ENCODE measurements at regions not wholly inside any gene's neighbourhood (a gene's known extent, or its start where the extent isn't known, plus 50 kb on each side); places are given as distances from the start of the nearest gene placed in this dataset.

GRCh38 chr2:234193977-234194563 is 143.6 kb downstream of the SPP2 start:
- H3K4me1 ChIP-seq (replicated peaks in 1 of 2): peaks cover 0 to 5% of the 10 kb centered on the region in 2 donors
- H3K27ac ChIP-seq: no peak overlapping the region
- no peak for ATAC-seq (replicated peaks in 6 of 8)
- in situ Hi-C loops (cut with MboI; ENCODE audit: low pct_unique_long_range_greater_than_20kb in 2 of 9, low sequenced_read_pairs in 9 of 9, unreplicated experiment in 9 of 9): no loop called here
- no peak overlapping the region for H3K4me3 ChIP-seq
- WGBS, 10 experiments: 19 to 90% (median 64%) methylated on average over 1 to 7 of the region's 7 CpGs

DNA sequence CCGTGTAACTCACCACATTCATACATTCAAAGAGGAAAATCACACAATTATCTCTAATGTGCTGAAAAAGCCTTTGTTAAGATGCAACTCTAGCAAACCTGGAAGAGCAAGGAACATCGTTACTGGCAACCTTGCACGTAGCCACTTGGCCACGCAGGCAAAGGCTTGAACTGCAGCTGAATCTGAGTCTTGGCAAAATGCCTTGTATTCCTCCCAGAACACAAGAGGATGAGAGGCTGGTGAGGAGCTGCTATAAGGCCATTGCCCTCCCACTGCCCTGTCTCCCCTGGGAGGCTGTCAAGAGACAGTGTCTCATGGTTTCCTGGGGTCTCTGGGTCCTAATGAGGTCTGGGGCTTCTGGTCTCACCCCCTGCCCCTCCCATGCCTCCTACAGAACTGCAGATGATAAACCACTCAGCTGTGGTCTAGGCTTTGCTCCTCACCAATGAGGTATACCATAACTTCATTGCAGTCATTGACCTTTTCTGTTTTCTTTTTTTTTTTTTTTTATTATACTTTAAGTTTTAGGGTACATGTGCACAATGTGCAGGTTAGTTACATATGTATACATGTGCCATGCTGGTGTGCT is 141.4 kb downstream of the SPP2 start:
- ATAC-seq (replicated peaks in 6 of 8): peak in 1 of 8 experiments; percentile 51
- Histone ChIP-seq H3K27ac (no peak overlapping the region), H3K4me1 (replicated peaks in 1 of 2) (peaks cover 0 to 6% of the 10 kb centered on the region in 2 donors), H3K4me3 (no peak overlapping the region)
- in situ Hi-C loops (cut with MboI; ENCODE audit: low pct_unique_long_range_greater_than_20kb in 2 of 9, low sequenced_read_pairs in 9 of 9, unreplicated experiment in 9 of 9): no loop called here
- WGBS, 10 experiments: 57 to 100% (median 74%) methylated on average over 1 to 4 of the region's 4 CpGs; no CpG with 5 or more reads in 4 of the 10 experiments

GRCh38 chr2:234189786-234190300 is 139.3 kb downstream of the SPP2 start:
- Histone ChIP-seq H3K4me1 (replicated peaks in 1 of 2) (peaks cover 0 to 6% of the 10 kb centered on the region in 2 donors), H3K4me3 (no peak overlapping the region), H3K27ac (no peak overlapping the region)
- in situ Hi-C loops (cut with MboI; ENCODE audit: low pct_unique_long_range_greater_than_20kb in 2 of 9, low sequenced_read_pairs in 9 of 9, unreplicated experiment in 9 of 9): no loop called here
- ATAC-seq (replicated peaks in 6 of 8): no peak
- 39 to 87% (median 73%) methylated on average over 1 to 6 of the region's 6 CpGs for WGBS, 10 experiments

DNA sequence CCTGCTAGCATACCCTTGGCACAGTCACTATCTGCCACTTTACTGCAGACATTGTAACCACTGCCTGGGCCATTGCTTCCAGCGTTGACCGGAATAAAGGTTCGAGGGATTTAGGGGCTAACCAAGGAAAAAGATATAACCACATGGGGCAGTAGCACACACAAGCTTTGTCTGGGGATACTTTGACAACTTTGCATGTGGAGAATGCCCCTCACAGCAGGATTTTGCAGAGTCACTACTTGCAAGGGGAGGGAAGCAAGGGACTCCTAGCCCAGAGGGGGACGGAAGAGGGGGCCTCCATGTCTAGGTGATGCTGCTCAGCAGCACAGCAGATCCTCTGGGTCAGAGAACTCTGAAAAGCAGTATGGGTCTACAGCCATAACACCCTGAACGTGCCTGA is 138.7 kb downstream of the SPP2 start:
- Histone ChIP-seq H3K27ac (no peak overlapping the region), H3K4me3 (no peak overlapping the region), H3K4me1 (replicated peaks in 1 of 2) (peaks cover 0 to 6% of the 10 kb centered on the region in 2 donors)
- WGBS, 10 experiments: 43 to 100% (median 80%) methylated on average over 1 to 4 of the region's 5 CpGs; no CpG with 5 or more reads in 2 of the 10 experiments
- in situ Hi-C loops (cut with MboI; ENCODE audit: low pct_unique_long_range_greater_than_20kb in 2 of 9, low sequenced_read_pairs in 9 of 9, unreplicated experiment in 9 of 9): no loop called here
- ATAC-seq (replicated peaks in 6 of 8): no peak

DNA sequence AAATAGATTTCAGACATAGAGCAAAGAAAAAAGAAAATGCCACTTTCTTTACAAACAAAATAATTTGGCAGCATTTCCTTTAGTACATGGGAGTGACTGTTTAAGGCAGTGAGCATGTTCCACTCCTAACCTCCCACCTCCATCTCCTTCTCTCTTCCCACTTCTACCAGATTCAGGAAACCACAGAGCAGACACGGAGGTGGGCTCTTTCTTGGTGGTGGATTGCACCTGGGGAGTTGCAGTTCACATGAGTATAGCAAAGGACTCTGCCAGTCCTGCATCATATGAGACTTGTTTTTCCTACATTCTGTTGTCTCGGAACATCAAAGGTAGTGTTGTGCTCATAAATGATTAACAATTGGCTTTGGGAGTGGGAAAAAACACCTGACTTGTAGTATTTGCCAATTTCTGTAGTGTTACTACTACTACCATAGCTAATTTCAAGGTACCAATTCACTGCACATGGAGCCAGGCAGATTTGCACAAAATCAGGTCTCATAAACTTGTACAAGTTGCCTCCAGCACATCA is 137.2 kb downstream of the SPP2 start:
- H3K4me1 ChIP-seq (replicated peaks in 1 of 2): peaks cover 0 to 6% of the 10 kb centered on the region in 2 donors
- H3K27ac ChIP-seq: no peak overlapping the region
- ATAC-seq (replicated peaks in 6 of 8): no peak
- WGBS, 10 experiments: 11 to 100% (median 82%) methylated on average over 1 to 2 of the region's 2 CpGs; no CpG with 5 or more reads in 2 of the 10 experiments
- H3K4me3 ChIP-seq: no peak overlapping the region
- in situ Hi-C loops (cut with MboI; ENCODE audit: low pct_unique_long_range_greater_than_20kb in 2 of 9, low sequenced_read_pairs in 9 of 9, unreplicated experiment in 9 of 9): no loop called here

DNA sequence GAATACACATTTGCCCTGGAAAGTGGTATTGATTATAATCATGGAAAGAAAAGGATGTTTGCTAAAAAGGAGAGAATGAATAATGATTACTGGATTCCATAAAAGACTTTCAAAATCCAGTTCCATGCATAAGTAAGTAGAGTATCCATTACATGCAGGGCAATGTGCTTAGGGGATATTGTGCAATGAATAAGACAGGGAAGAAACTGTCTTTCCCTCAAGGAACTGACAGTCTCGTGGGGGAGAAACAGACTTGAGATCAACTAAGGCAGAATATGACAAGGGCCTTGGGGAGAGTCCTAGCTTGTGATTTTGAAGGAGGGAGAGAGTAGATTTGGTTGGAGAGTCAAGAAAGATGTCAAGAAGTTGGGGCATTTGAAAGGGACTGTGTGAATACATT is 130.6 kb downstream of the SPP2 start:
- 0 to 80% (median 50%) methylated on average over 1 of the region's 1 CpG; no CpG with 5 or more reads in 4 of the 10 experiments for WGBS, 10 experiments
- peak in 2 of 8 experiments; percentile 36 to 89 for ATAC-seq (replicated peaks in 6 of 8)
- no peaks in the 10 kb centered on the region for H3K4me1 ChIP-seq (replicated peaks in 1 of 2)
- no peak overlapping the region for H3K4me3 ChIP-seq
- no peak overlapping the region for H3K27ac ChIP-seq
- in situ Hi-C loops (cut with MboI; ENCODE audit: low pct_unique_long_range_greater_than_20kb in 2 of 9, low sequenced_read_pairs in 9 of 9, unreplicated experiment in 9 of 9): no loop called here

DNA sequence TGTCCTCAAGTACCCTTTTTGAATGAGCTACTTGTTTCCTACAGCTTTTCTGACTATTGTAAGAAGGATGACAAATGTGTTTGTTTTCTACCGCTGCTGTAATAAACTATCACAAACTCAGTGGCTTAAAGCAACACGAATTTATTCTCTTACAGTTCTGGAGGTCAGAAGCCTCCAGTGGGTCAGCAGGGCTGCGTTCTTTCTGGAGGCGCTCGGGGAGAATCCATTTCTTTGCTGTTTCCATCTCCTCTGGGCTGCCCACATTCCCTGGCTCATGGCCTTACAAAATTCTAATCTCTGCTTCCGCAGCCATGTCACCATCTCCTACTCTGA is 128.5 kb downstream of the SPP2 start:
- in situ Hi-C loops (cut with MboI; ENCODE audit: low pct_unique_long_range_greater_than_20kb in 2 of 9, low sequenced_read_pairs in 9 of 9, unreplicated experiment in 9 of 9): no loop called here
- Histone ChIP-seq H3K27ac (no peak overlapping the region), H3K4me3 (no peak overlapping the region), H3K4me1 (replicated peaks in 1 of 2) (no peaks in the 10 kb centered on the region)
- no peak for ATAC-seq (replicated peaks in 6 of 8)
- WGBS, 10 experiments: 70 to 100% (median 89%) methylated on average over 2 to 5 of the region's 6 CpGs; no CpG with 5 or more reads in 1 of the 10 experiments

GRCh38 chr2:234178330-234179030 is 128.0 kb downstream of the SPP2 start:
- Histone ChIP-seq H3K27ac (no peak overlapping the region), H3K4me3 (no peak overlapping the region), H3K4me1 (replicated peaks in 1 of 2) (no peaks in the 10 kb centered on the region)
- ATAC-seq (replicated peaks in 6 of 8): no peak
- in situ Hi-C loops (cut with MboI; ENCODE audit: low pct_unique_long_range_greater_than_20kb in 2 of 9, low sequenced_read_pairs in 9 of 9, unreplicated experiment in 9 of 9): no loop called here
- WGBS, 10 experiments: 45 to 89% (median 78%) methylated on average over 3 to 6 of the region's 10 CpGs; no CpG with 5 or more reads in 3 of the 10 experiments

DNA sequence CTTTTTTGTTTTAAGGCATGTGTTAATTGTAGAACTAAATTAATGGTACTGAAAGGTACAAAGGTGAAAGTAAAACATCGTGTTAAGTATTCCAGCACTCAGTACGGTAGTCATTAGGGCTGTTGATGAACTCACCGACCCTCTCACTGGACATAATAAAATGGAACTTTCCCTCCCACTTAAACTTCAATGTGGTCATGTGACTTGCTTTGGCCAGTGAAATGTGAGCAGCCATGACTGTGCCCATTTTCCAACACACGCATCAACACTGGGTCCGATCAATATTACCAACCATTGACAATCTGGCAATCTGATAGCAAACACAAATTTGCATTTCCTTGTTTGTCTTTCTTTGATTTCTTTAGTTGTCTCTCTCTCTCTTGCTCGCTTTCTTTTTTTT is 125.1 kb downstream of the SPP2 start:
- Histone ChIP-seq H3K27ac (no peak overlapping the region), H3K4me3 (no peak overlapping the region), H3K4me1 (replicated peaks in 1 of 2) (no peaks in the 10 kb centered on the region)
- WGBS, 10 experiments: 72 to 100% (median 91%) methylated on average over 1 to 6 of the region's 6 CpGs
- in situ Hi-C loops (cut with MboI; ENCODE audit: low pct_unique_long_range_greater_than_20kb in 2 of 9, low sequenced_read_pairs in 9 of 9, unreplicated experiment in 9 of 9): no loop called here
- no peak for ATAC-seq (replicated peaks in 6 of 8)

DNA sequence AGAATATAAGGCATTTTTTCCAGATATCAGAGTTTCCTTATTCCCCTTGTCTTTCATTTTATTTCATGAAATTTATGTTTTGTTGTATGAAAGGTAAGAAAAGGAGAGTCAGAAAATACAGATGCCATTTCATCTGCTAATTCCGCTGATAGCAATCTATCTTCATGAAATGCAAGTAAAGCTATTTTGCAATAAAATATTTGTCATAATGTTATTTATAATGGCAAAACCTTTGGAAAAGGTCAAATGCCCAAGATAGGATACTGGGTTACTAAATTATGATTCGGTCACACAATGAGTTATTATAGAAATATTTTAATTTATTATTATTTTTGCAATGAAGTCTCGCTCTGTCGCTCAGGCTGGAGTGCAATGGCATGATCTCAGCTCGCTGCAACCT is 124.2 kb downstream of the SPP2 start:
- Histone ChIP-seq H3K4me3 (no peak overlapping the region), H3K4me1 (replicated peaks in 1 of 2) (no peaks in the 10 kb centered on the region), H3K27ac (no peak overlapping the region)
- WGBS, 10 experiments: 80 to 100% (median 87%) methylated on average over 1 to 5 of the region's 5 CpGs
- in situ Hi-C loops (cut with MboI; ENCODE audit: low pct_unique_long_range_greater_than_20kb in 2 of 9, low sequenced_read_pairs in 9 of 9, unreplicated experiment in 9 of 9): no loop called here
- ATAC-seq (replicated peaks in 6 of 8): no peak

DNA sequence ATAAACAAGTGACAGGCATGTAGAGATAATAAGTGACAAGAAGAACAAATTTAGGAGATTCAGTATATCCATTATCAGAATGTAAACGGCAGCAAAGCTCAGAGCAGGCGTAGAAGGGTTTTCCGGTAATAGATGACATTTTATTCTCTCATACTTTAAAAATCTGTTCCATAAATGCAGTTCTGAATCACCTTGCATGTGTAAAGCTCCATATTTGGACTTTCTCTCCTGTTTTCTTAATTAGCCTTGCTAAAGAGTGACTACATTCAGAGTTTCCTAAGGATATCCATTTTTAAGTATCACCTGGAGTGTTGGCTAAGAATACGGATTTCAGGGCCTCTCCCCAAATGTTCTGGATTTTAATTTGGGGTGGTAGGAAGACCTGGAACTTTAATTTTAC is 122.0 kb downstream of the SPP2 start:
- 40 to 100% (median 91%) methylated on average over 1 to 4 of the region's 4 CpGs for WGBS, 10 experiments
- no peak overlapping the region for H3K27ac ChIP-seq
- peak in 1 of 8 experiments; percentile 70 for ATAC-seq (replicated peaks in 6 of 8)
- H3K4me3 ChIP-seq: no peak overlapping the region
- in situ Hi-C loops (cut with MboI; ENCODE audit: low pct_unique_long_range_greater_than_20kb in 2 of 9, low sequenced_read_pairs in 9 of 9, unreplicated experiment in 9 of 9): no loop called here
- H3K4me1 ChIP-seq (replicated peaks in 1 of 2): peaks cover 13 to 17% of the 10 kb centered on the region in 2 donors

DNA sequence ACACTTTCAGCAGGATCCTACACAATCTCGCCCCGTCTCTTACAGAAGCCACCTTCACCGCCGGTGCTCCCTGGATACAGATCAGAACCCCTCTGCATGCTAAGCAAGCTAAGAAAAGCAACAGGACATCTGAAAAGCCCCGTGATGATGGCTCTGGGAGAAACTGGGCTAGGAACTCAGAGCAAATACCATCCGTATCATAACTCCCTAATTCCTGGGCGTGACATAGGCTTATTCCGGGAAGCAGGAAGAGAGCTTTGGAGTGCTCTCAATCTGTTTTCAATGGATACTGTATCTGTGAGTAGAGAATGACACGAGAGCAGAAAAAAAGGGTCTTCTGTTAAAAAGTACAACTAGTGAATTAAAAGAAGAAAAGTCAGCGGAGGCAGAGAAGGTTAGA is 121.6 kb downstream of the SPP2 start:
- no peak overlapping the region for H3K27ac ChIP-seq
- peaks cover 13 to 17% of the 10 kb centered on the region in 2 donors for H3K4me1 ChIP-seq (replicated peaks in 1 of 2)
- in situ Hi-C loops (cut with MboI; ENCODE audit: low pct_unique_long_range_greater_than_20kb in 2 of 9, low sequenced_read_pairs in 9 of 9, unreplicated experiment in 9 of 9): no loop called here
- 15 to 90% (median 82%) methylated on average over 1 to 8 of the region's 10 CpGs; no CpG with 5 or more reads in 1 of the 10 experiments for WGBS, 10 experiments
- peak in 2 of 8 experiments; percentile 26 to 96 for ATAC-seq (replicated peaks in 6 of 8)
- no peak overlapping the region for H3K4me3 ChIP-seq

GRCh38 chr2:234171666-234172065 is 121.2 kb downstream of the SPP2 start:
- in situ Hi-C loops (cut with MboI; ENCODE audit: low pct_unique_long_range_greater_than_20kb in 2 of 9, low sequenced_read_pairs in 9 of 9, unreplicated experiment in 9 of 9): no loop called here
- no peak for ATAC-seq (replicated peaks in 6 of 8)
- Histone ChIP-seq H3K4me3 (no peak overlapping the region), H3K4me1 (replicated peaks in 1 of 2) (peaks cover 13 to 17% of the 10 kb centered on the region in 2 donors), H3K27ac (no peak overlapping the region)
- WGBS, 10 experiments: 90 to 100% (median 96%) methylated on average over 3 to 7 of the region's 14 CpGs; no CpG with 5 or more reads in 6 of the 10 experiments
